WTC11 (cell line): ENCODE measurements at regions not wholly inside any gene's neighbourhood (a gene's known extent, or its start where the extent isn't known, plus 50 kb on each side); places are given as distances from the start of the nearest gene placed in this dataset.
"Not testable (repeated sequence)": the region's sequence is repeated elsewhere in the genome, so short reads cannot be mapped to it uniquely, and the experiment has no call there.

Experiments used
- ATAC-seq: fragments of 200-7000 bp; cut with Tn5 transposase; 2 replicates; pipeline ENCODE4 v1.10.0; 2021; ENCODE audit warnings: mild to moderate bottlenecking, moderate library complexity
- CTCF ChIA-PET: fragments of 300-600 bp; sonication (Branson Sonifier 250); formaldehyde crosslinking; loops from one replicate; lab custom pipeline; 2021; ENCODE audit warnings: antibody characterized with exemption; lab: Charles Lee
- POLR2A ChIA-PET: fragments of 350-600 bp; sonication (Branson Sonifier 250); formaldehyde crosslinking; loops from one replicate; lab custom pipeline; 2021; ENCODE audit warnings: antibody characterized with exemption; lab: Charles Lee
- DNase-seq: peaks from one replicate; pipeline ENCODE4 v3.0.0; 2021; ENCODE audit warnings: low spot score
- H3K27ac Mint-ChIP-seq: 2 replicates; pipeline ENCODE4 v1.8.0; 2021; ENCODE audit warnings: mixed read lengths
- H3K27me3 Mint-ChIP-seq: 2 replicates; pipeline ENCODE4 v1.8.0; 2021; ENCODE audit warnings: low read depth, mild to moderate bottlenecking, moderate library complexity, mixed read lengths
- H3K36me3 Mint-ChIP-seq: 2 replicates; pipeline ENCODE4 v1.8.0; 2021; ENCODE audit warnings: mixed read lengths
- H3K4me1 Mint-ChIP-seq: 2 replicates; pipeline ENCODE4 v1.8.0; 2022; ENCODE audit warnings: mixed read lengths
- H3K4me3 Mint-ChIP-seq: 2 replicates; pipeline ENCODE4 v1.8.0; 2021; ENCODE audit warnings: mild to moderate bottlenecking, moderate library complexity, mixed read lengths
- H3K9me3 Mint-ChIP-seq: 2 replicates; pipeline ENCODE4 v1.8.0; 2021; ENCODE audit warnings: mixed read lengths
- CREM ChIP-seq: sonication (generic); formaldehyde crosslinking; IDR thresholded peaks from 2 replicates; pipeline ENCODE4 v1.8.1; 2022; ENCODE audit warnings: mild to moderate bottlenecking, missing genetic modification reagents, moderate library complexity
- JUN ChIP-seq: sonication (generic); formaldehyde crosslinking; IDR thresholded peaks from 2 replicates; pipeline ENCODE4 v1.8.0; 2023; ENCODE audit warnings: mild to moderate bottlenecking, missing genetic modification reagents
- MXD4 ChIP-seq: fragments of 250-450 bp; sonication (Bioruptor Pico); IDR thresholded peaks from 2 replicates; pipeline ENCODE4 v1.8.0; 2021; ENCODE audit warnings: mild to moderate bottlenecking, moderate library complexity, borderline replicate concordance
- ZNF532 ChIP-seq: fragments of 250-450 bp; sonication (Bioruptor Pico); IDR thresholded peaks from 2 replicates; pipeline ENCODE4 v1.9.0; 2021; ENCODE audit warnings: mild to moderate bottlenecking, borderline replicate concordance
- TF ChIP-seq, protein P1 (sequence below): fragments of 250-450 bp; sonication (Bioruptor Pico); conservative IDR thresholded peaks from 2 replicates; pipeline ENCODE4 v1.9.0; 2021; ENCODE audit warnings: mild to moderate bottlenecking
- TF ChIP-seq, protein P2 (sequence below): sonication (generic); formaldehyde crosslinking; IDR thresholded peaks from 2 replicates; pipeline ENCODE4 v1.8.0; 2022; ENCODE audit warnings: mild to moderate bottlenecking, missing genetic modification reagents

GRCh38 chr7:52592698-52593097 is 442.7 kb upstream of the POM121L12 start (continued):
- TF ChIP-seq ZNF532, result no peak
- TF ChIP-seq, protein P1, sequence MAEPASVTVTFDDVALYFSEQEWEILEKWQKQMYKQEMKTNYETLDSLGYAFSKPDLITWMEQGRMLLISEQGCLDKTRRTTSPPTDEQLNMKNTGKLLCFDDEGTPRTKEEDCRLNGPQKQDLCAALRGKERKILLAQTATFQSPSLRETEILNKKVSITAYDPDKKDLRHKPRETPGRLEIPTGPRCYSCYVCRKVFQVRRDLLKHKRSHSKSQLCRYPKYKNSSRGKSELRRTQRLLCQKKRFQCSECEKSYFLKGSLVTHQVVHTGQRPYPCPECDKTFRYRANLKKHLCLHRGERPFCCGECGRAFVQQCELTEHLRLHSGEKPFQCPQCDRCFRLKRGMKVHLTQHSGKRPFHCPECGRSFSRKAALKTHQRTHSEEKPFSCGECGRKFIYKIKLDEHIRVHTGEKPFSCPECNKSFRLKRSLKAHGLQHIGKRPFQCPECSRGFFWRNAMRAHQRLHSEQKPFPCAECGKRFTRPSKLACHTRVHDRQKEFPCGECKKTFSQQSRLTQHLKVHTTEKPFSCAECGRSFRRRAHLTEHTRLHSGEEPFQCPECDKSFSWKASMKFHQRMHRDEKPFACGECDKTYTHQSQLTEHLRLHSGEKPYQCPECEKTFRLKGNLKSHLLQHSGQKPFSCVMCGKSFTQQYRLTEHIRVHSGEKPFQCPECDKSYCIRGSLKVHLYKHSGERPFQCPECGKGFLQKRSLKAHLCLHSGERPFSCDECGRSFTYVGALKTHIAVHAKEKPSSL, result no peak

- TF ChIP-seq, protein P2, sequence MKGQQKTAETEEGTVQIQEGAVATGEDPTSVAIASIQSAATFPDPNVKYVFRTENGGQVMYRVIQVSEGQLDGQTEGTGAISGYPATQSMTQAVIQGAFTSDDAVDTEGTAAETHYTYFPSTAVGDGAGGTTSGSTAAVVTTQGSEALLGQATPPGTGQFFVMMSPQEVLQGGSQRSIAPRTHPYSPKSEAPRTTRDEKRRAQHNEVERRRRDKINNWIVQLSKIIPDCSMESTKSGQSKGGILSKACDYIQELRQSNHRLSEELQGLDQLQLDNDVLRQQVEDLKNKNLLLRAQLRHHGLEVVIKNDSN (CRISPR knock-in tag), result no peak
- no peak for TF ChIP-seq CREM (CRISPR knock-in tag)
- TF ChIP-seq JUN, result no peak
- POLR2A ChIA-PET, result no interaction called here
- Mint-ChIP-seq H3K36me3 (no peaks in the 10 kb centered on the region), H3K4me3 (no peak overlapping the region), H3K9me3 (0 out of 2 replicates have a peak, but pooled peaks cover 8% of the 10 kb centered on the region), H3K27me3 (no peaks in the 10 kb centered on the region), H3K27ac (0 out of 2 replicates have a peak overlapping the region, but pooled peaks have one; percentile 44), H3K4me1 (peaks cover 32% of the 10 kb centered on the region)
- peak; percentile 87 for ATAC-seq
- CTCF ChIA-PET, result interaction anchor here (0.6 kb wide), 1 partner anchor 1155 kb away, joined by 4 read pairs; no protein-coding TSS in a partner anchor
- no peak for DNase-seq
Measured at GRCh38 chr7:52586704-52587103, 448.7 kb upstream of the POM121L12 start.

- Mint-ChIP-seq H3K27ac (no peak overlapping the region), H3K4me1 (peaks cover 32% of the 10 kb centered on the region), H3K36me3 (no peaks in the 10 kb centered on the region), H3K27me3 (no peaks in the 10 kb centered on the region), H3K4me3 (no peak overlapping the region), H3K9me3 (0 out of 2 replicates have a peak, but pooled peaks cover 20% of the 10 kb centered on the region)
- DNase-seq, result no peak
- ATAC-seq, result no peak
- POLR2A ChIA-PET, result no interaction called here
- CTCF ChIA-PET, result no interaction called here
- TF ChIP-seq MXD4 (no peak), ZNF532 (no peak)
Measured at GRCh38 chr7:52584041-52584440, 451.4 kb upstream of the POM121L12 start.

GRCh38 chr7:52573141-52573540 is 462.3 kb upstream of the POM121L12 start:
- DNase-seq, ATAC-seq, H3K27me3 Mint-ChIP-seq, H3K36me3 Mint-ChIP-seq, POLR2A ChIA-PET, H3K9me3 Mint-ChIP-seq, CTCF ChIA-PET, H3K4me3 Mint-ChIP-seq, H3K27ac Mint-ChIP-seq, H3K4me1 Mint-ChIP-seq: not testable (repeated sequence)
